22Rv1 (cell line): ENCODE measurements at regions not wholly inside any gene's neighbourhood (a gene's known extent, or its start where the extent isn't known, plus 50 kb on each side); places are given as distances from the start of the nearest gene placed in this dataset.

ENCODE experiments used
- H3K27ac ChIP-seq: fragments of 450-650 bp; 2 replicates; pipeline ENCODE4 v1.5.1; 2017
- ZFX ChIP-seq: fragments of 450-650 bp; IDR thresholded peaks from 2 replicates; pipeline ENCODE4 v1.6.1; 2017; ENCODE audit warnings: antibody characterized with exemption, borderline replicate concordance
- TF ChIP-seq, protein P1 (sequence below): fragments of 450-650 bp; IDR thresholded peaks from 2 replicates; pipeline ENCODE4 v1.5.1; 2017; ENCODE audit warnings: mild to moderate bottlenecking

- H3K27ac ChIP-seq: no peak overlapping the region
- TF ChIP-seq ZFX: no peak
- TF ChIP-seq, protein P1, sequence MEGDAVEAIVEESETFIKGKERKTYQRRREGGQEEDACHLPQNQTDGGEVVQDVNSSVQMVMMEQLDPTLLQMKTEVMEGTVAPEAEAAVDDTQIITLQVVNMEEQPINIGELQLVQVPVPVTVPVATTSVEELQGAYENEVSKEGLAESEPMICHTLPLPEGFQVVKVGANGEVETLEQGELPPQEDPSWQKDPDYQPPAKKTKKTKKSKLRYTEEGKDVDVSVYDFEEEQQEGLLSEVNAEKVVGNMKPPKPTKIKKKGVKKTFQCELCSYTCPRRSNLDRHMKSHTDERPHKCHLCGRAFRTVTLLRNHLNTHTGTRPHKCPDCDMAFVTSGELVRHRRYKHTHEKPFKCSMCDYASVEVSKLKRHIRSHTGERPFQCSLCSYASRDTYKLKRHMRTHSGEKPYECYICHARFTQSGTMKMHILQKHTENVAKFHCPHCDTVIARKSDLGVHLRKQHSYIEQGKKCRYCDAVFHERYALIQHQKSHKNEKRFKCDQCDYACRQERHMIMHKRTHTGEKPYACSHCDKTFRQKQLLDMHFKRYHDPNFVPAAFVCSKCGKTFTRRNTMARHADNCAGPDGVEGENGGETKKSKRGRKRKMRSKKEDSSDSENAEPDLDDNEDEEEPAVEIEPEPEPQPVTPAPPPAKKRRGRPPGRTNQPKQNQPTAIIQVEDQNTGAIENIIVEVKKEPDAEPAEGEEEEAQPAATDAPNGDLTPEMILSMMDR: no peak
Observed at GRCh38 chr6:43947860-43948259, 177.8 kb downstream of the VEGFA start.

- no peak overlapping the region for H3K27ac ChIP-seq
Observed at GRCh38 chr6:43946641-43947363, 176.8 kb downstream of the VEGFA start.

GRCh38 chr6:43945768-43946080 is 175.7 kb downstream of the VEGFA start:
- H3K27ac ChIP-seq: no peak overlapping the region
- TF ChIP-seq ZFX: no peak
- TF ChIP-seq, protein P1: no peak

More at GRCh38 chr6:43946641-43947363, 176.8 kb downstream of the VEGFA start:
- TF ChIP-seq ZFX: no peak
- TF ChIP-seq, protein P1: no peak

DNA sequence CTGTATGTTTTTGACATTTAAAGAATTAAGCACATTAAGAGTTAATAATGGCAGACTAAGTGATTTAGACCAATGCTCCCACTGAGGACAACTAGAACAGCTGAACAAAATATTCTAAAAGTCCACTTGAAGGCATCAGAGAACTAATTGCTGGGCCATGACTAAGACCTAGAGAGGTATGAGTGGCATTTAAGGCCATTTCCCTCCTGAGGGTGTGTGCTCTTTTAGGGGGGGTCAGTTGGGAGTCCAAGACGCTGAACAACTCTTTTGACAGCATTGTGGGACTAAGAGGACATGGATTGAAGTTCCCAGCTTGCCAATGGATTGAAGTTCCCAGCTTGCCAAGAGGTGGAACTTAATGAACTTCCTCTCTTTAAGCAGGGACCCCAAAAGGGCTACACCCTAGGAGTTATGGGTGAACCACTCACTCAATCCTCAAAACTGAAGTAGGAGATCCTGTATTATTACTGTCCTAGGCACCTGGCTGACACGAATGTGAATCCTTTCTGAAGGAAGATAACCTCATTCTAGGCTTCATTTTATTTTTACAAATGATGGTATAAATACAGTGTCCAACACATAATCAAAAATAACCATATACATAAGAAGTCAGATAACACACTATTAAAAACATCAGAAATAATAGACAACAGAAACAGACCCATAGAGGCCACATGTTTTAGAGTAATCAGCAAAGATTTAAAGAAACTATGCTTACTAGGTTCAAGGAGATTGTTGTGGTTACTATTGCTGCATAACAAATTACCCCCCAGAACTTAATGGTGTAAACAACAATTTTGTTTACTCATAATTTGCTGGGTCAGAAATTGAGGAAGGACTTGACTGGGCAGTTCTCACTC is 175.1 kb downstream of the VEGFA start:
- no peak overlapping the region for H3K27ac ChIP-seq
- no peak for TF ChIP-seq ZFX
- TF ChIP-seq, protein P1: no peak

DNA sequence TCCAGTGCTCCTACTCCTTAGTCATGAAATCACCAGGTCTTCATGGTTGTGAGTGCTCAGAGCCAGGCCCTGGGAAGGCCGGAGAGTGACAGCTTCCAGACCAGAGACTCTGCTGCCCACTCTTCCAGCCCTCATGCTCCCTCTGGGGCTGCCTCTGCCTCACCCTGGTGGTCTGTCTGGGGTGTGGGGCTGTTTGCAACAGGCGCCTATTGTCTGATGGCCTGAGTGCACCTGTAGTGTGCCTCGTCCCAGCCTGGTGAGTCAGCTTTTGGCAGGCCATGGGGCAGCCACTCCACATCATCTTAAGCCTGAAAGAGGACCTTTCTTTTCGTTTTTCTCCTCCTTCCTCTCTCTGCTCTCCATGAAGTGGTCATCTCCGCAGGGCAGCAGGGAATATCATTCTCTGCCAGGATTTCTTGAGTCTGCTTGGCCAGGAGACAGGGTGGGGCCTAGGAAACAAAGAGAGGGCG is 173.8 kb downstream of the VEGFA start:
- H3K27ac ChIP-seq: no peak overlapping the region
- no peak for TF ChIP-seq ZFX
- TF ChIP-seq, protein P1: no peak

- TF ChIP-seq ZFX: no peak
- no peak overlapping the region for H3K27ac ChIP-seq
Observed at GRCh38 chr6:43943099-43943766, 173.2 kb downstream of the VEGFA start.

DNA sequence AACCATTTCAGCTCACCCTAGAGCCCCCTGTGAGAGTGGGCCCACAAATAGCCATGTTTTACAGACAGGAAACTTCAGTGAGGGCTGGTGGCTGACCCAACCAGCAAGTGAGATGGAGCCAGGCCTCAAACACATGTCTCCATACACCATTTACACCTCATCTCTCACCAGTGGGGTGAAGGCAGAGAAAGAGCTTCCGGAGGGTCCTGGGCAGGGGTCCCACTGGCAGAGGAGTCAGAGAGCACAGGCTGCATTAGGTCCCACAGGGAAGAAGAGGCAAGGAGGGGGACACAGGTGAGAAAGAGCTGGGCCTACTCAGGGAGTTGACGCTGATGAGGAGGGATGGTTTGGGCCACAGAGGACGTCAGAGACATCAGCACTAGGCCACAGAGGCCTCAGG is 172.6 kb downstream of the VEGFA start:
- no peak overlapping the region for H3K27ac ChIP-seq
- TF ChIP-seq ZFX: no peak
- TF ChIP-seq, protein P1: no peak
